A673 (cell line): ENCODE measurements at regions not wholly inside any gene's neighbourhood (a gene's known extent, or its start where the extent isn't known, plus 50 kb on each side); places are given as distances from the start of the nearest gene placed in this dataset.

Experiments used
- EZH2 ChIP-seq: fragments of 200-600 bp; sonication (generic); IDR thresholded peaks from 2 replicates; pipeline ENCODE4 v1.6.1; 2017; ENCODE audit warnings: borderline replicate concordance, low read depth, mild to moderate bottlenecking, mixed read lengths, antibody characterized with exemption, low read length; ENCODE audit not compliant: poor library complexity, severe bottlenecking
- TF ChIP-seq, protein P1 (sequence below): fragments of 300-800, 200-600 bp; sonication (generic); conservative IDR thresholded peaks from 2 replicates; pipeline ENCODE4 v1.5.1; 2017; ENCODE audit warnings: low read depth, mild to moderate bottlenecking, antibody characterized with exemption, low read length, moderate library complexity, mixed read lengths

DNA sequence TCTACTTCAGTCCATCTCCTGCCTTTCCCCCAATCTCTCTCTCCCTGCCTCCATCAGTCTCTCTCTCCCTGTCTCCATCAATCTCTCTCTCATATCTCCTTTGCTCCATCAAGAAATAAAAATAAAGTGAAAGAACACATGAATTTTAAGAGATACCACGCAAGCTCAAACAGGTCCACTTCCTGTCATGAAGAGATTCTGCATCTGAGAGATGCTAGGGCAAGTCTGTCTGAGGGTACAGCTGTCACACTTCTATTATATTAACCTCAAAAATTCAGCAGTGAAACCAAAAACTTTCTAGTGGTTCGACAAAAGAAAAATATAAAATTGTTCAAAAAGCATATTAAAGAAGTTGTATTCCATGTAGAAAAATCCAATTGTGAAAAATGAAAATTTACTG, 296.8 kb upstream of the RSPO3 start:
- TF ChIP-seq, protein P1, sequence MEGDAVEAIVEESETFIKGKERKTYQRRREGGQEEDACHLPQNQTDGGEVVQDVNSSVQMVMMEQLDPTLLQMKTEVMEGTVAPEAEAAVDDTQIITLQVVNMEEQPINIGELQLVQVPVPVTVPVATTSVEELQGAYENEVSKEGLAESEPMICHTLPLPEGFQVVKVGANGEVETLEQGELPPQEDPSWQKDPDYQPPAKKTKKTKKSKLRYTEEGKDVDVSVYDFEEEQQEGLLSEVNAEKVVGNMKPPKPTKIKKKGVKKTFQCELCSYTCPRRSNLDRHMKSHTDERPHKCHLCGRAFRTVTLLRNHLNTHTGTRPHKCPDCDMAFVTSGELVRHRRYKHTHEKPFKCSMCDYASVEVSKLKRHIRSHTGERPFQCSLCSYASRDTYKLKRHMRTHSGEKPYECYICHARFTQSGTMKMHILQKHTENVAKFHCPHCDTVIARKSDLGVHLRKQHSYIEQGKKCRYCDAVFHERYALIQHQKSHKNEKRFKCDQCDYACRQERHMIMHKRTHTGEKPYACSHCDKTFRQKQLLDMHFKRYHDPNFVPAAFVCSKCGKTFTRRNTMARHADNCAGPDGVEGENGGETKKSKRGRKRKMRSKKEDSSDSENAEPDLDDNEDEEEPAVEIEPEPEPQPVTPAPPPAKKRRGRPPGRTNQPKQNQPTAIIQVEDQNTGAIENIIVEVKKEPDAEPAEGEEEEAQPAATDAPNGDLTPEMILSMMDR, result no peak
- no peak for TF ChIP-seq EZH2
